ENCODE measurements at regions not wholly inside any gene's neighbourhood (a gene's known extent, or its start where the extent isn't known, plus 50 kb on each side); places are given as distances from the start of the nearest gene placed in this dataset.

GRCh38 chr13:83215627-83216026, 666.6 kb downstream of the SLITRK1 start:
- no peak for DNase-seq (ENCODE audit: low spot score)

- DNase-seq (ENCODE audit: low spot score): no peak
Observed at GRCh38 chr13:83214452-83214851, 667.8 kb downstream of the SLITRK1 start.

GRCh38 chr13:83211301-83211700, 671.0 kb downstream of the SLITRK1 start:
- DNase-seq (ENCODE audit: low spot score): no peak

GRCh38 chr13:83204886-83205285, 677.4 kb downstream of the SLITRK1 start:
- DNase-seq (ENCODE audit: low spot score): no peak

GRCh38 chr13:83201506-83201905, 680.8 kb downstream of the SLITRK1 start:
- no peak for DNase-seq (ENCODE audit: low spot score)

- DNase-seq (ENCODE audit: low spot score): no peak
Observed at GRCh38 chr13:83197316-83197715, 685.0 kb downstream of the SLITRK1 start.

GRCh38 chr13:83190020-83190419, 692.3 kb downstream of the SLITRK1 start:
- DNase-seq (ENCODE audit: low spot score): no peak

GRCh38 chr13:83184819-83185218, 697.5 kb downstream of the SLITRK1 start:
- no peak for DNase-seq (ENCODE audit: low spot score)

GRCh38 chr13:83184150-83184475, 698.2 kb downstream of the SLITRK1 start:
- no peak for DNase-seq (ENCODE audit: low spot score)

GRCh38 chr13:83183439-83184149, 698.7 kb downstream of the SLITRK1 start:
- no peak for DNase-seq (ENCODE audit: low spot score)

- no peak for DNase-seq (ENCODE audit: low spot score)
Observed at GRCh38 chr13:83182845-83183244, 699.4 kb downstream of the SLITRK1 start.

GRCh38 chr13:83178008-83178407, 704.3 kb downstream of the SLITRK1 start:
- no peak for DNase-seq (ENCODE audit: low spot score)

GRCh38 chr13:83168590-83168989, 713.7 kb downstream of the SLITRK1 start:
- no peak for DNase-seq (ENCODE audit: low spot score)

- DNase-seq (ENCODE audit: low spot score): no peak
Observed at GRCh38 chr13:83167203-83167602, 715.1 kb downstream of the SLITRK1 start.

- DNase-seq (ENCODE audit: low spot score): no peak
Observed at GRCh38 chr13:83166550-83166949, 715.7 kb downstream of the SLITRK1 start.

GRCh38 chr13:83162493-83162892, 719.8 kb downstream of the SLITRK1 start:
- no peak for DNase-seq (ENCODE audit: low spot score)

GRCh38 chr13:83153848-83154247, 728.4 kb downstream of the SLITRK1 start:
- no peak for DNase-seq (ENCODE audit: low spot score)

- DNase-seq (ENCODE audit: low spot score): no peak
Observed at GRCh38 chr13:83151308-83151660, 731.0 kb downstream of the SLITRK1 start.

GRCh38 chr13:83150616-83151307, 731.5 kb downstream of the SLITRK1 start:
- DNase-seq (ENCODE audit: low spot score): no peak

GRCh38 chr13:83136660-83137059, 745.6 kb downstream of the SLITRK1 start:
- no peak for DNase-seq (ENCODE audit: low spot score)

GRCh38 chr13:83125791-83126190, 756.5 kb downstream of the SLITRK1 start:
- DNase-seq (ENCODE audit: low spot score): no peak

- no peak for DNase-seq (ENCODE audit: low spot score)
Observed at GRCh38 chr13:83121896-83122295, 760.4 kb downstream of the SLITRK1 start.

GRCh38 chr13:83117046-83117445, 765.2 kb downstream of the SLITRK1 start:
- DNase-seq (ENCODE audit: low spot score): no peak

All from activated CD4-positive, alpha-beta T cell treated with anti-CD3 and anti-CD28 coated beads, Interleukin-2, Interleukin-4, amounts not matched to agents 100 ng/mL and 50 ng/mL, durations not matched to agents 16 hours and 8 hours (primary cell).